Stomach (tissue), 4 donors: ENCODE measurements at regions not wholly inside any gene's neighbourhood (a gene's known extent, or its start where the extent isn't known, plus 50 kb on each side); places are given as distances from the start of the nearest gene placed in this dataset.

Experiments
- EP300 ChIP-seq: sonication (generic); formaldehyde crosslinking; IDR thresholded peaks from one replicate; pipeline ENCODE4 v1.6.1; 2017; ENCODE audit warnings: antibody characterized with exemption
- POLR2A ChIP-seq, 4 donors: fragments of 450-650 bp; IDR thresholded peaks; one replicate each; pipeline ENCODE4 v1.6.1; 2016; ENCODE audit warnings: antibody characterized with exemption in 4 of 4, control low read depth in 2 of 4, mild to moderate bottlenecking in 1 of 4, moderate library complexity in 1 of 4
- POLR2AphosphoS5 ChIP-seq, 3 donors: sonication (generic); formaldehyde crosslinking; IDR thresholded peaks; one replicate each; pipeline ENCODE4 v1.6.1; 2016; ENCODE audit warnings: antibody characterized with exemption in 3 of 3
- TF ChIP-seq, protein P1 (sequence below), 7 experiments: fragments of 450-650 bp in 4 of 7; fragments of 200-600 bp in 3 of 7; sonication (generic) in 3 of 7; IDR thresholded peaks; one replicate each; pipeline ENCODE4 v1.5.1; 2016 to 2019; ENCODE audit warnings: antibody characterized with exemption in 7 of 7, control low read depth in 2 of 7, mild to moderate bottlenecking in 1 of 7

GRCh38 chr4:14842964-14843630 is 159.2 kb upstream of the CPEB2 start:
- no peak for TF ChIP-seq POLR2AphosphoS5 (IDR thresholded peaks at IDR 0.05)
- TF ChIP-seq, protein P1, sequence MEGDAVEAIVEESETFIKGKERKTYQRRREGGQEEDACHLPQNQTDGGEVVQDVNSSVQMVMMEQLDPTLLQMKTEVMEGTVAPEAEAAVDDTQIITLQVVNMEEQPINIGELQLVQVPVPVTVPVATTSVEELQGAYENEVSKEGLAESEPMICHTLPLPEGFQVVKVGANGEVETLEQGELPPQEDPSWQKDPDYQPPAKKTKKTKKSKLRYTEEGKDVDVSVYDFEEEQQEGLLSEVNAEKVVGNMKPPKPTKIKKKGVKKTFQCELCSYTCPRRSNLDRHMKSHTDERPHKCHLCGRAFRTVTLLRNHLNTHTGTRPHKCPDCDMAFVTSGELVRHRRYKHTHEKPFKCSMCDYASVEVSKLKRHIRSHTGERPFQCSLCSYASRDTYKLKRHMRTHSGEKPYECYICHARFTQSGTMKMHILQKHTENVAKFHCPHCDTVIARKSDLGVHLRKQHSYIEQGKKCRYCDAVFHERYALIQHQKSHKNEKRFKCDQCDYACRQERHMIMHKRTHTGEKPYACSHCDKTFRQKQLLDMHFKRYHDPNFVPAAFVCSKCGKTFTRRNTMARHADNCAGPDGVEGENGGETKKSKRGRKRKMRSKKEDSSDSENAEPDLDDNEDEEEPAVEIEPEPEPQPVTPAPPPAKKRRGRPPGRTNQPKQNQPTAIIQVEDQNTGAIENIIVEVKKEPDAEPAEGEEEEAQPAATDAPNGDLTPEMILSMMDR (IDR thresholded peaks at IDR 0.05) = no peak
- TF ChIP-seq POLR2A (IDR thresholded peaks at IDR 0.05) = no peak
- no peak for TF ChIP-seq EP300
